PC-3 (cell line): ENCODE measurements at regions not wholly inside any gene's neighbourhood (a gene's known extent, or its start where the extent isn't known, plus 50 kb on each side); places are given as distances from the start of the nearest gene placed in this dataset.

Experiments used
- CTCF ChIP-seq: fragments of 300-600 bp; sonication (generic); conservative IDR thresholded peaks from 2 replicates; pipeline ENCODE4 v1.5.1; 2017; ENCODE audit warnings: antibody characterized with exemption, low read depth, mild to moderate bottlenecking, low read length
- EZH2 ChIP-seq: fragments of 300-600 bp; sonication (generic); IDR thresholded peaks from one replicate; pipeline ENCODE4 v1.6.1; 2017; ENCODE audit warnings: antibody characterized with exemption, mild to moderate bottlenecking, low read length; ENCODE audit not compliant: unreplicated experiment

- TF ChIP-seq CTCF (no peak), EZH2 (no peak)
Measured at GRCh38 chr9:93896496-93897033, 58.6 kb downstream of the BARX1 start.
